ENCODE measurements at regions not wholly inside any gene's neighbourhood (a gene's known extent, or its start where the extent isn't known, plus 50 kb on each side); places are given as distances from the start of the nearest gene placed in this dataset.

DNA sequence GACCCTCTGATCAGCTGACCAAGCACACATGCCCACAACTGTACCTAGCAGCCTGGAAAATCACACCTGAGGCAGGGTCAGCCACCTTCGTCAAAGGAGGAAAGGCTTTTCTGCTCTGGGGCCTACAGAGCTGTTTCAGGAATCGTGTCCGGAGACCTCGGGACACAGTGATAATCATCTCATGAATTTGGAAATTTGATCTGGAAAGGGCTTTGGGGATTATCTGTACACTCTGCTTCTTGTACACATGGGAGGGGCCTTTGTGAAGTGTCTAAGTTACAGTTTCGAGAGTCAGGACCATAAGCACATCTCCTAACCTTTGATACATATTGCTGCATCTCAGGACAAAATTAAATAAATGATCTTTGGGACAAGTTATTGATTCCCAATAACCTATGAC, 1421.2 kb upstream of the TENM4 start:
- TF ChIP-seq YY1 (IDR thresholded peaks at IDR 0.05; ENCODE audit: low read depth, low read length) (no peak), HDAC2 (IDR thresholded peaks at IDR 0.05) (no peak), CEBPZ (IDR thresholded peaks at IDR 0.05; ENCODE audit: low read depth, low read length) (no peak), RELB (IDR thresholded peaks at IDR 0.05; ENCODE audit: low read depth) (no peak), IRF3 (IDR thresholded peaks at IDR 0.05) (no peak), IKZF1 (conservative IDR thresholded peaks at IDR 0.05) (no peak), HCFC1 (IDR thresholded peaks at IDR 0.05; ENCODE audit: low read length) (no peak), PRDM15 (CRISPR knock-in tag; IDR thresholded peaks at IDR 0.05) (no peak), KDM1A (IDR thresholded peaks at IDR 0.05; ENCODE audit: borderline replicate concordance) (no peak), KAT2A (conservative IDR thresholded peaks at IDR 0.05; ENCODE audit: control insufficient read depth, low read depth, low read length) (no peak)
- TF ChIP-seq, protein P1, sequence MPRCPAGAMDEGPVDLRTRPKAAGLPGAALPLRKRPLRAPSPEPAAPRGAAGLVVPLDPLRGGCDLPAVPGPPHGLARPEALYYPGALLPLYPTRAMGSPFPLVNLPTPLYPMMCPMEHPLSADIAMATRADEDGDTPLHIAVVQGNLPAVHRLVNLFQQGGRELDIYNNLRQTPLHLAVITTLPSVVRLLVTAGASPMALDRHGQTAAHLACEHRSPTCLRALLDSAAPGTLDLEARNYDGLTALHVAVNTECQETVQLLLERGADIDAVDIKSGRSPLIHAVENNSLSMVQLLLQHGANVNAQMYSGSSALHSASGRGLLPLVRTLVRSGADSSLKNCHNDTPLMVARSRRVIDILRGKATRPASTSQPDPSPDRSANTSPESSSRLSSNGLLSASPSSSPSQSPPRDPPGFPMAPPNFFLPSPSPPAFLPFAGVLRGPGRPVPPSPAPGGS (IDR thresholded peaks at IDR 0.05; ENCODE audit: borderline replicate concordance, insufficient read depth, low read depth, low read length, poor library complexity, severe bottlenecking), result no peak
- DNase-seq (ENCODE audit: low read depth, low spot score), result no peak
- H3K4me1 ChIP-seq (ENCODE audit: control insufficient read depth, insufficient read depth, low read length), result no peaks in the 10 kb centered on the region
- no peaks in the 10 kb centered on the region for H3K79me2 ChIP-seq (ENCODE audit: control insufficient read depth, insufficient read depth, low read length)
- ChIA-PET SMC1A (ENCODE audit: uncharacterized antibody, unreplicated experiment) (interaction anchor here (1.4 to 1.6 kb wide), 2 partner anchors 10 kb away, joined by 4 read pairs; no protein-coding TSS in a partner anchor), POLR2A (no interaction called here), RAD21 (ENCODE audit: unreplicated experiment) (interaction anchor here (0.6 kb wide), 1 partner anchor 150 kb away, joined by 3 read pairs; no protein-coding TSS in a partner anchor), CTCF (interaction anchor here (1.2 kb wide), 1 partner anchor 10 kb away, joined by 3 read pairs; no protein-coding TSS in a partner anchor)
- H3K9me3 ChIP-seq (replicated peaks; ENCODE audit: control insufficient read depth, insufficient read depth, low read length), result no peaks in the 10 kb centered on the region
- no peak for FAIRE-seq
- H3K9ac ChIP-seq (ENCODE audit: control insufficient read depth, insufficient read depth, low read length), result no peak overlapping the region
- ATAC-seq, result no peak
- H3K36me3 ChIP-seq (ENCODE audit: control insufficient read depth in 2 of 2, insufficient read depth in 2 of 2, low read length in 1 of 2), result no peaks in the 10 kb centered on the region
- no peak overlapping the region for H2AFZ ChIP-seq (ENCODE audit: control insufficient read depth, low read depth, low read length)
- H3K27ac ChIP-seq (ENCODE audit: control insufficient read depth, insufficient read depth), result no peak overlapping the region
- no peaks in the 10 kb centered on the region; a peak in 1 of 4 replicates for H3K27me3 ChIP-seq (replicated peaks in 1 of 2; ENCODE audit: control insufficient read depth in 2 of 2, insufficient read depth in 2 of 2, low read length in 1 of 2)
- no peaks in the 10 kb centered on the region for H4K20me1 ChIP-seq (ENCODE audit: control insufficient read depth, insufficient read depth)
- in situ Hi-C loops (cut with MboI) (no loop called here), intact Hi-C loops (cut with micrococcal nuclease; ENCODE audit: unreplicated experiment) (no loop called here)
- no peak overlapping the region for H3K4me2 ChIP-seq (ENCODE audit: control insufficient read depth, insufficient read depth)
- WGBS (ENCODE audit: insufficient coverage, insufficient replicate concordance, low lambda C conversion rate, missing lambda C conversion rate), result 9% methylated on average over 5 of the region's 5 CpGs
- H3K4me3 ChIP-seq, result no peak overlapping the region
- no TSS peak for BruUV-seq (replicated peaks)
